HCT116 (cell line): ENCODE measurements at regions not wholly inside any gene's neighbourhood (a gene's known extent, or its start where the extent isn't known, plus 50 kb on each side); places are given as distances from the start of the nearest gene placed in this dataset.

ENCODE experiments used
- ATAC-seq: fragments of 200-7000 bp; cut with Tn5 transposase; 2 replicates; pipeline ENCODE4 v1.9.1; 2020; ENCODE audit warnings: mild to moderate bottlenecking, moderate library complexity
- BruUV-seq: library from RNA; stranded (reverse); fragments of 400-500 nt; replicated peaks from 2 replicates; lab custom pipeline; 2021; lab: Mats Ljungman, UMichigan
- CTCF ChIA-PET: fragments of 300-600 bp; sonication (Branson Sonifier 250); formaldehyde crosslinking; loops from one replicate; lab custom pipeline; 2021; ENCODE audit warnings: antibody characterized with exemption; lab: Charles Lee
- POLR2A ChIA-PET: fragments of 300-600, 350-600 bp; sonication (Branson Sonifier 250); formaldehyde crosslinking; loops from one replicate; lab custom pipeline; 2021; ENCODE audit warnings: antibody characterized with exemption; lab: Charles Lee
- RAD21 ChIA-PET, 2 experiments: fragments of 300-600 bp; sonication (Branson Sonifier 250); formaldehyde crosslinking; loops; one replicate each; lab custom pipeline; 2023; ENCODE audit warnings: low total read pairs in 2 of 2; ENCODE audit not compliant: uncharacterized antibody in 2 of 2, unreplicated experiment in 2 of 2, low non-redundant PET in 1 of 2; lab: Charles Lee
- DNase-seq: peaks from one replicate; pipeline ENCODE4 v3.0.0-alpha.2; 2010; ENCODE audit warnings: low read depth, low spot score
- H2AFZ ChIP-seq: fragments of 200-600 bp; shearing (Covaris generic), sonication (generic); 2 replicates; pipeline ENCODE4 v1.6.1; 2017; ENCODE audit warnings: low read depth, mixed run types, mixed read lengths, antibody characterized with exemption, low read length; ENCODE audit not compliant: poor library complexity, severe bottlenecking
- H3K27ac ChIP-seq: 2 replicates; pipeline ENCODE4 v1.5.1; 2012; ENCODE audit warnings: low read depth, low read length
- H3K27me3 ChIP-seq: fragments of 200-600 bp; sonication (generic); 2 replicates; pipeline ENCODE4 v1.6.1; 2016; ENCODE audit warnings: mixed run types, low read length, mixed read lengths; ENCODE audit not compliant: insufficient read depth
- H3K36me3 ChIP-seq, 2 experiments: fragments of 200-500 bp in 1 of 2; fragments of 200-600 bp in 1 of 2; sonication (Bioruptor generic) in 1 of 2; sonication (generic) in 1 of 2; 2 replicates each; pipeline versions ENCODE4 v1.5.1 to v1.6.1; 2014 to 2016; ENCODE audit warnings: low read length in 2 of 2, inconsistent platforms in 1 of 2, mixed read lengths in 1 of 2, mixed run types in 1 of 2; ENCODE audit not compliant: insufficient read depth in 2 of 2, control insufficient read depth in 1 of 2
- H3K4me1 ChIP-seq, 2 experiments: fragments of 200-600 bp in 1 of 2; sonication (generic) in 1 of 2; 2 replicates each; pipeline versions ENCODE4 v1.5.1 to v1.6.1; 2012 to 2017; ENCODE audit warnings: low read length in 2 of 2, inconsistent platforms in 1 of 2, mild to moderate bottlenecking in 1 of 2, mixed read lengths in 1 of 2, mixed run types in 1 of 2, moderate library complexity in 1 of 2; ENCODE audit not compliant: insufficient read depth in 2 of 2, control insufficient read depth in 1 of 2
- H3K4me2 ChIP-seq: fragments of 200-600 bp; sonication (generic); 2 replicates; pipeline ENCODE4 v1.6.1; 2017; ENCODE audit warnings: mixed run types, low read length, mixed read lengths
- H3K4me3 ChIP-seq, 2 experiments: fragments of 200-600 bp in 1 of 2; sonication (generic) in 1 of 2; replicated peaks in 1 of 2; 2 replicates each; pipeline ENCODE4 v1.5.1; 2011 to 2016; ENCODE audit warnings: low read length in 2 of 2, control low read depth in 1 of 2, low read depth in 1 of 2, mild to moderate bottlenecking in 1 of 2, mixed read lengths in 1 of 2, mixed run types in 1 of 2
- H3K79me2 ChIP-seq: fragments of 200-600 bp; sonication (generic); 2 replicates; pipeline ENCODE4 v1.6.1; 2017; ENCODE audit warnings: mild to moderate bottlenecking, mixed run types, low read length, moderate library complexity, mixed read lengths; ENCODE audit not compliant: insufficient read depth
- H3K9ac ChIP-seq: fragments of 200-600 bp; sonication (generic); 2 replicates; pipeline ENCODE4 v1.6.1; 2016; ENCODE audit warnings: low read length, mixed read lengths
- H3K9me2 ChIP-seq: fragments of 200-600 bp; sonication (generic), shearing (Covaris generic); 2 replicates; pipeline ENCODE4 v1.6.1; 2017; ENCODE audit warnings: mixed run types, mild to moderate bottlenecking, moderate library complexity; ENCODE audit not compliant: insufficient read depth
- H3K9me3 ChIP-seq, 2 experiments: fragments of 200-500 bp in 1 of 2; fragments of 200-600 bp in 1 of 2; sonication (Bioruptor generic) in 1 of 2; sonication (generic) in 1 of 2; 2 replicates each; pipeline ENCODE4 v1.6.1; 2014 to 2017; ENCODE audit warnings: low read length in 2 of 2, mixed read lengths in 2 of 2, inconsistent platforms in 1 of 2, low read depth in 1 of 2, mild to moderate bottlenecking in 1 of 2, mixed run types in 1 of 2, moderate library complexity in 1 of 2; ENCODE audit not compliant: control insufficient read depth in 1 of 2, insufficient read depth in 1 of 2
- H4K20me1 ChIP-seq: fragments of 200-600 bp; sonication (generic), shearing (Covaris generic); 2 replicates; pipeline ENCODE4 v1.6.1; 2017; ENCODE audit warnings: mixed run types, mild to moderate bottlenecking, moderate library complexity; ENCODE audit not compliant: insufficient read depth
- EGR1 ChIP-seq: IDR thresholded peaks from 2 replicates; pipeline ENCODE4 v1.6.1; 2012; ENCODE audit warnings: low read depth
- JUND ChIP-seq: IDR thresholded peaks from 2 replicates; pipeline ENCODE4 v1.6.1; 2012
- MAX ChIP-seq: IDR thresholded peaks from 2 replicates; pipeline ENCODE4 v1.6.1; 2012
- POLR2AphosphoS5 ChIP-seq: IDR thresholded peaks from 2 replicates; pipeline ENCODE4 v1.6.1; 2011; ENCODE audit warnings: mild to moderate bottlenecking, low read depth, low read length, moderate library complexity
- REST ChIP-seq: IDR thresholded peaks from 2 replicates; pipeline ENCODE4 v1.6.1; 2012; ENCODE audit warnings: low read depth
- SP1 ChIP-seq: IDR thresholded peaks from 2 replicates; pipeline ENCODE4 v1.6.1; 2012; ENCODE audit warnings: low read depth
- TCF7L2 ChIP-seq: IDR thresholded peaks from 2 replicates; pipeline ENCODE4 v1.7.0; 2011; ENCODE audit warnings: borderline replicate concordance, inconsistent platforms; ENCODE audit not compliant: insufficient read depth, insufficient read length; ENCODE audit errors: extremely low read depth
- ZNF274 ChIP-seq: fragments of 200-500 bp; sonication (Bioruptor generic); IDR thresholded peaks from 2 replicates; pipeline ENCODE4 v1.6.1; 2014; ENCODE audit warnings: mild to moderate bottlenecking, low read depth, low read length, inconsistent platforms
- intact Hi-C: fragments of 100-400 bp; cut with micrococcal nuclease; formaldehyde crosslinking; loops from 2 replicates; pipeline ENCODE4 v1.10.0; 2022

GRCh38 chr13:56216221-56216620, 924.5 kb upstream of the PRR20A start:
- H3K27me3 ChIP-seq, result no peaks in the 10 kb centered on the region
- H4K20me1 ChIP-seq, result no peaks in the 10 kb centered on the region
- ChIA-PET CTCF (no interaction called here), POLR2A (no interaction called here), RAD21 (no interaction called here)
- TF ChIP-seq MAX (no peak), JUND (no peak), ZNF274 (no peak), EGR1 (no peak), POLR2AphosphoS5 (no peak), SP1 (no peak), TCF7L2 (no peak), REST (no peak)
- no peak for ATAC-seq
- H3K79me2 ChIP-seq, result no peaks in the 10 kb centered on the region
- H3K4me3 ChIP-seq, result no peak overlapping the region
- no peaks in the 10 kb centered on the region for H3K4me1 ChIP-seq
- H3K9ac ChIP-seq, result no peak overlapping the region
- no peak overlapping the region for H3K27ac ChIP-seq
- no TSS peak for BruUV-seq
- intact Hi-C loops, result no loop called here
- peaks cover 13 to 23% of the 10 kb centered on the region in 2 experiments; a peak in 3 of 4 replicates for H3K9me3 ChIP-seq
- no peaks in the 10 kb centered on the region for H3K9me2 ChIP-seq
- no peak for DNase-seq
- H3K36me3 ChIP-seq, result no peaks in the 10 kb centered on the region
- no peak overlapping the region for H3K4me2 ChIP-seq
- H2AFZ ChIP-seq, result no peak overlapping the region
